Ovary (tissue), 7 donors: ENCODE measurements at regions not wholly inside any gene's neighbourhood (a gene's known extent, or its start where the extent isn't known, plus 50 kb on each side); places are given as distances from the start of the nearest gene placed in this dataset.

Experiments
- DNase-seq, 5 donors: peaks; one replicate each; pipeline ENCODE4 v3.0.0-alpha.2; 2019 to 2020
- H3K27ac ChIP-seq, 2 donors: fragments of 200-600 bp; one replicate each; pipeline versions ENCODE4 v1.5.1 to v1.8.0; 2019 to 2022
- H3K27me3 ChIP-seq: fragments of 200-600 bp; one replicate; pipeline ENCODE4 v1.8.0; 2022
- H3K36me3 ChIP-seq: fragments of 200-600 bp; sonication (generic); one replicate; pipeline ENCODE4 v1.5.1; 2019
- H3K4me1 ChIP-seq: one replicate; pipeline ENCODE4 v1.8.1; 2013; ENCODE audit warnings: mild to moderate bottlenecking, moderate library complexity; ENCODE audit not compliant: insufficient read depth
- H3K4me3 ChIP-seq: fragments of 200-600 bp; sonication (generic); one replicate; pipeline ENCODE4 v1.5.1; 2017
- H3K9me3 ChIP-seq, 2 donors: fragments of 200-600 bp in 1 of 2; sonication (generic) in 1 of 2; one replicate each; pipeline versions ENCODE4 v1.5.1 to v1.8.1; 2013 to 2019; ENCODE audit warnings: mild to moderate bottlenecking in 1 of 2, moderate library complexity in 1 of 2
- EP300 ChIP-seq: sonication (generic); formaldehyde crosslinking; IDR thresholded peaks from one replicate; pipeline ENCODE4 v1.6.1; 2017; ENCODE audit warnings: antibody characterized with exemption
- POLR2A ChIP-seq: fragments of 450-650 bp; IDR thresholded peaks from one replicate; pipeline ENCODE4 v1.6.1; 2017; ENCODE audit warnings: antibody characterized with exemption, mild to moderate bottlenecking, moderate library complexity
- WGBS, 3 donors: extraction: QIAGEN DNeasy Blood & Tissue Kit in 1 of 3; methylation state at CpG; one replicate each; pipeline versions ENCODE4 v1.1.5 to v1.1.7; 2013 to 2017; 5-methylcytosine and 5-hydroxymethylcytosine counted together
- intact Hi-C, 4 donors: fragments of 100-400 bp; cut with DNase I; formaldehyde crosslinking; loops; one replicate each; pipeline versions ENCODE4 v1.11.0 to v1.15.1; 2022 to 2023
- TF ChIP-seq, protein P1 (sequence below), 3 donors: fragments of 450-650 bp in 2 of 3; fragments of 200-600 bp in 1 of 3; IDR thresholded peaks; one replicate each; pipeline versions ENCODE4 v1.5.1 to v1.8.0; 2016 to 2022; ENCODE audit warnings: antibody characterized with exemption in 3 of 3, mild to moderate bottlenecking in 1 of 3
- donor health status: DM: no; HTN: no; CAD: no; lungs with moderate emphysema.
- donor health status: DM: no; HTN: no; CAD: no.
- donor health status: Bipolar disorder and iron deficiency.
- donor health status: DM: no; HTN: no; CAD: no.
- donor health status: DM: yes; HTN: yes; CAD: no.

DNA sequence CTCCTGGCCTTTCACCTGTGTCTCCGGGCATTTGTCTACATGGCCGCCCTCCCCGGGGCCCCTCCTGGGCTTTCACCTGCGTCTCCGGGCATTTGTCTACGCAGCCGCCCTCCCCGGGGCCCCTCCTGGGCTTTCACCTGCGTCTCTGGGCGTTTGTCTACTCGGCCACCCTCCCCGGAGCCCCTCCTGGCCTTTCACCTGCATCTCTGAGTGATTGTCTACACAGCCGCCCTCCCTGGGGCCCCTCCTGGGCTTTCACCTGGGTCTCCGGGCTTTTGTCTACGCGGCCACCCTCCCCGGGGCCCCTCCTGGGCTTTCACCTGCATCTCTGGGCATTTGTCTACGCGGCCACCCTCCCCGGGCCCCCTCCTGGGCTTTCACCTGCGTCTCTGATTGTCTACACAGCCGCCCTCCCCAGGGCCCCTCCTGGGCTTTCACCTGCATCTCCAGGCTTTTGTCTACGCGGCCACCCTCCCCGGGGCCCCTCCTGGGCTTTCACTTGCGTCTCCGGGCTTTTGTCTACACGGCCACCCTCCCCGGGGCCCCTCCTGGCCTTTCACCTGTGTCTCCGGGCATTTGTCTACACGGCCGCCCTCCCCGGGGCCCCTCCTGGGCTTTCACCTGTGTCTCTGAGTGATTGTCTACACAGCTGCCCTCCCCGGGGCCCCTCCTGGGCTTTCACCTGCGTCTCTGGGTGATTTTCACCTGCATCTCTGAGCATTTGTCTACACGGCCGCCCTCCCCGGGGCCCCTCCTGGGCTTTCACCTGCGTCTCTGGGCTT is 68.0 kb upstream of the GALNT9 start:
- Histone ChIP-seq H3K27me3 (no peaks in the 10 kb centered on the region), H3K4me1 (no peaks in the 10 kb centered on the region), H3K36me3 (no peaks in the 10 kb centered on the region), H3K9me3 (no peaks in the 10 kb centered on the region), H3K4me3 (no peak overlapping the region), H3K27ac (no peak overlapping the region)
- 21 to 40% (median 38%) methylated on average over 38 to 39 of the region's 39 CpGs for WGBS, 3 donors
- DNase-seq, result no peak
- intact Hi-C loops, result loop anchor here in 1 of 4 donors (5.0 kb wide), 1 partner anchor 350 kb away; no protein-coding TSS in a partner anchor
- TF ChIP-seq POLR2A, result no peak
- TF ChIP-seq EP300, result no peak
- TF ChIP-seq, protein P1, sequence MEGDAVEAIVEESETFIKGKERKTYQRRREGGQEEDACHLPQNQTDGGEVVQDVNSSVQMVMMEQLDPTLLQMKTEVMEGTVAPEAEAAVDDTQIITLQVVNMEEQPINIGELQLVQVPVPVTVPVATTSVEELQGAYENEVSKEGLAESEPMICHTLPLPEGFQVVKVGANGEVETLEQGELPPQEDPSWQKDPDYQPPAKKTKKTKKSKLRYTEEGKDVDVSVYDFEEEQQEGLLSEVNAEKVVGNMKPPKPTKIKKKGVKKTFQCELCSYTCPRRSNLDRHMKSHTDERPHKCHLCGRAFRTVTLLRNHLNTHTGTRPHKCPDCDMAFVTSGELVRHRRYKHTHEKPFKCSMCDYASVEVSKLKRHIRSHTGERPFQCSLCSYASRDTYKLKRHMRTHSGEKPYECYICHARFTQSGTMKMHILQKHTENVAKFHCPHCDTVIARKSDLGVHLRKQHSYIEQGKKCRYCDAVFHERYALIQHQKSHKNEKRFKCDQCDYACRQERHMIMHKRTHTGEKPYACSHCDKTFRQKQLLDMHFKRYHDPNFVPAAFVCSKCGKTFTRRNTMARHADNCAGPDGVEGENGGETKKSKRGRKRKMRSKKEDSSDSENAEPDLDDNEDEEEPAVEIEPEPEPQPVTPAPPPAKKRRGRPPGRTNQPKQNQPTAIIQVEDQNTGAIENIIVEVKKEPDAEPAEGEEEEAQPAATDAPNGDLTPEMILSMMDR (IDR thresholded peaks at IDR 0.05), result no peak

DNA sequence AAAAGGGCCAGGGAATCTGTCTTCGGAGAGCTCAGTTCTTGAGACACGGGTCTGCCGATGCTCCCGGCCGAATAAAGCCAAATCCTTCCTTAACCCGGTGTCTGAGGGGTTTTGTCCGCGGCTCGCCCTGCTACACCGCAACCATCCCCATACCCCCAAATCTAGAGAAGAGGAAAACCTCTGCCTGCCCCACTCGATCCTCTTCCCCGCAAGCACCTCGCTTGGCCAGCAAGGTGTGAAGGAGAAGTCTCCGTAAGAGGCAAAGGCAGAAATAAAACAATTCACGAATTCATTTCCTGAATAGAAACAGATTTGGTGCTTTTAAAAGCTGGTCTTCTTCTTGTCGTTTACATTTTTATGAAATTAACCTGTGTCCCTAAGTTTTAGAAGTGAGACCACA is 67.3 kb upstream of the GALNT9 start:
- Histone ChIP-seq H3K9me3 (no peaks in the 10 kb centered on the region), H3K36me3 (no peaks in the 10 kb centered on the region), H3K4me3 (no peak overlapping the region), H3K27me3 (no peaks in the 10 kb centered on the region), H3K27ac (no peak overlapping the region), H3K4me1 (no peaks in the 10 kb centered on the region)
- no peak for DNase-seq
- intact Hi-C loops, result loop anchor here in 1 of 4 donors (5.0 kb wide), 1 partner anchor 351 kb away; no protein-coding TSS in a partner anchor
- 62 to 69% (median 69%) methylated on average over 16 of the region's 16 CpGs for WGBS, 3 donors
- TF ChIP-seq EP300, result no peak
- no peak for TF ChIP-seq POLR2A
- TF ChIP-seq, protein P1 (IDR thresholded peaks at IDR 0.05), result no peak

DNA sequence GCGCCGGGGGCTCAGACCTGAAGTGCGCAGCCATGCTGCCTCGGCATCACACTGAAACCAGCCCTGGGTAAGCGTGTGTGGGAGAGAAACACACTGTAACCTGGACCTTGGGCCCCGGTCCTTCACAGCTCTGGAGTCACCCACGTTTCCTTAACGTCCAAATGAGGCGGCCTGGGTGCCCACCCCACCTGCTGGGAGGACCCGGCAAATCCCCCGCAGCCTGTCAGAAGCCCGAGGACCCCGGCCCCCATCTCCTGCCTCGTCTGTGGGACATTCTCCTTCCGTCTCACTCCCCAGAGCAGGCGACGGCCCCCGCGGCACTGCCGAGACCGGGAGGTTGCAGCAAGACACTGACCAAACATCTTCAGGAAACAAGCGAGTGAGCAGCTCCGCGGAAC is 66.5 kb upstream of the GALNT9 start:
- no peak overlapping the region for H3K27ac ChIP-seq
- TF ChIP-seq EP300, result no peak
- no peak for TF ChIP-seq POLR2A
- TF ChIP-seq, protein P1 (IDR thresholded peaks at IDR 0.05), result no peak
- H3K27me3 ChIP-seq, result no peaks in the 10 kb centered on the region
- no peak overlapping the region for H3K4me3 ChIP-seq
- H3K9me3 ChIP-seq, result no peaks in the 10 kb centered on the region
- H3K36me3 ChIP-seq, result no peaks in the 10 kb centered on the region
- intact Hi-C loops, result loop anchor here in 1 of 4 donors (5.0 kb wide), 1 partner anchor 351 kb away; no protein-coding TSS in a partner anchor
- WGBS, 3 donors, result 42 to 60% (median 55%) methylated on average over 24 of the region's 24 CpGs
- no peaks in the 10 kb centered on the region for H3K4me1 ChIP-seq
- DNase-seq, result peak in 1 of 5 donors; percentile 6

DNA sequence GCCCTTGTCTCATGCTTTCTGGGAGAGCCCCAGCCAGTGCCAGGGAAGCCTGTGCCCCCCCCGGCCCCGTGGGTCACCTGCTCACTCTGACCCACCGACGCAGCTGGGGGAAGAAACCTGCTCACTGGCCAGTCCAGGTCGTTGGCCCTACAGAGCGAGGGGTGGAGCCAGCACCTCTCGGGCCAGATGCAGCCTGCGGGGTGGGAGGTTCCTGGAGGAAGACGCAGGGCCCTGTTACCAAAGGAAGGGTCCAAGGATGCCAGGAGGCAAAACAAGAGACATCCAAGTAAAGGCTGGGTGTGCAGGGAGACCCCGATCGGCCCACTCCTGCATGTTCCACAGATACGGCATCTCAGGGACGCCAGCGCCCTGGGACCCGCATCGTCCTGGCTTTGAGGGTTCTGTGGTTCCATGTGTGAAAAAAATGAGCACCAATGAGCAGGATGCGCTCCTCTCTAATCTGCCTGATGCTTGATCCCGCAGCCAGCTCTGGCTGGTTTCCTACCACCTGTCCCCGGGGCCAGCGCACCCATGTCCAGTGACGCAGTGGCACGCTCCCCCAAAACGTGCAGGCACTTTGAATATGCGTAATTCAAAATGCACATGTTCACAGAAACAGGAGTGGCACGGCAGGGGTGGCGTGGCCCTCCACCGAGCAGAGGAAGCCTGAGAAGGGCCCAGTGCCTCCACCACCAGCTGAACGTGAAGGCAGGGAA is 66.0 kb upstream of the GALNT9 start:
- TF ChIP-seq, protein P1 (IDR thresholded peaks at IDR 0.05), result no peak
- TF ChIP-seq POLR2A (no peak), EP300 (no peak)
- DNase-seq, result peak in 1 of 5 donors; percentile 7
- no peaks in the 10 kb centered on the region for H3K36me3 ChIP-seq
- no peak overlapping the region for H3K27ac ChIP-seq
- H3K4me3 ChIP-seq, result no peak overlapping the region
- H3K27me3 ChIP-seq, result no peaks in the 10 kb centered on the region
- intact Hi-C loops, result loop anchor here in 1 of 4 donors (5.0 kb wide), 1 partner anchor 352 kb away; no protein-coding TSS in a partner anchor
- H3K4me1 ChIP-seq, result no peaks in the 10 kb centered on the region
- 65 to 72% (median 70%) methylated on average over 28 of the region's 28 CpGs for WGBS, 3 donors
- H3K9me3 ChIP-seq, result no peaks in the 10 kb centered on the region
